CD4-positive, alpha-beta T cell treated with Interleukin-4 for 1 hour (primary cell): ENCODE measurements at regions not wholly inside any gene's neighbourhood (a gene's known extent, or its start where the extent isn't known, plus 50 kb on each side); places are given as distances from the start of the nearest gene placed in this dataset.

ENCODE experiments used
- DNase-seq, 2 donors: peaks; one replicate each; pipeline ENCODE4 v3.0.0-alpha.2; 2020 to 2022

DNA sequence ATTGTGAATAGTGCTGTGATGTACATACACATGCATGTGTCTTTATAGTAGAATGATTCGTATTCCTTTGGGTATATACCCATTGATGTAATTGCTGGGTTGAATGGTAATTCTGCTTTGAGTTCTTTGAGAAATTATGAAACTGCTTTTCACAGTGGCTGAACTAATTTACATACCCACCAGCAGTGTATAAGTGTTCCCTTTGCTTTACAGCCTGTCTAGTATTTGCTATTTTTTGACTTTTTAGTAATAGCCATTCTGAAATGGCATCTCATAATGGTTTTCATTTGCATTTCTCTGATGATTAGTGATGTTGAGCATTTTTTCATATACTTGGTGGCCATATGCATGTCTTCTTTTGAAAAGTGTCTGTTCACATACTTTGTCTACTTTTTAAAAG, 54.5 kb upstream of the FAM78B start:
- DNase-seq, result no peak

DNA sequence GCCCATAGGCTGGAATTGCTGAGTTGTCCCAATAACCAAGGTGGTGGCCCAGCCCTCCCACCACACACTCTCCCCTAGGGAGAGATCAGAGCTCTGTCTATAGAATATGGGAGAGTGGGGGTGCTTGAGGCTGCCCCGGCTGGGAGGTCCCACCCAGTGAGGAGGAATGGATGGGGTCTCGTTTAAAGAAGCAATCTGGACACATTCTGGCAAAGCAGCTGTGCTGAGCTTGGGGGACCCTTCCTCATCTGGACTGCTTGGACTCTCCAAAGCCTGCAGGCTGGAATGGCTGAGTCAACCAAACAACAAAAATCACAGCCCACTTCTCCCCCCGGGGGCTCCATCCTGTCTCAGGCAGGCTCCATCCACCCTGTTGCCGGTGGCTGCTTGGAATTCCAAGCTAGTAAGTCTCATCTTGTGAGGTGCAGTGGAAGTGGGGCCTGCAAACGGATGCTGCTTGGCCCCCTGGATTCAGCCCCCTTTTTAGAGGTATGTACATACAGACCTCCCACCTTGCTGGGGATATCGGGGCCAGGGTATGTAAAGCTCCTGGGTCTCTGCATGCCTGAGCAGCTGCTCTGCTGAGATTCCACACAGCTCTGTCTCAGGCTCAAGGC, 67.1 kb upstream of the FAM78B start:
- DNase-seq, result no peak

DNA sequence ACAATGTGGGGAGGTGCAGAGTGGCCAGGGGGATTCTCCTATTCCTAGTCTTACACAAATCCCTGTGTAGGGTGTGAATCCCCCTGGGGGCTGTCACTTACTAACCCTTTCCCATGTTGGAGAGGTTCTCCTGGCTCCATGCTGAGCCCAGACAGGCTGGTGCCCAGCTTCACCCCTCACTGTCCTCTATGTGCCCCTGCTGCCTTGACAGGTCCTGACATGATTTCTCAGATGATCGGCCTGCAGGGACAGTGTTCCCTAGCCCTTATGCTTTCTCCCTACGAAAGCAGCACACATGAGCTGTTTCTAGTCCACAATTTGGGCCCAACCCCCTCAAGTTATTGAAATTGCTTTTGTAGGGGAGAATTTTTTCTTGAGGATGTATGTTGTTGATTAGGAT, 68.9 kb upstream of the FAM78B start:
- no peak for DNase-seq

DNA sequence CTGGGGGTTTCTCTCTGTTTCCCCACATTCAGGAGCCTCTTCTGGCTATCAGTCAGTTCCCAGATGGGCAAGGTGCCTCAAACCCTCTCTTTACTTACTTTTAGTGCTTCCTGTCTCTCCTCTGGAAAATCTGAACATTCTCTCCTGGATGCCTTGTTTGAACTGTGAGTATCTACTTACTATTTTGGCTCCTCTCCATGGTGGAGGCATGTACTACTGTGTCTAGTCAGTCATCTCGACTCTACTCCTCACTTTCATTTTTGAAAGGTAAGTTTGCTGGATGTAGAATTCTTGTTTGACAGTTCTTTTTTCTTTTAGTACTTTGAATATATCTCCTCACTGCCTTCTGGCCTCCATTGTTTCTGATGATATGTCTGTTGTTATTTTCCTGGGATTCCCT, 70.9 kb upstream of the FAM78B start:
- no peak for DNase-seq

DNA sequence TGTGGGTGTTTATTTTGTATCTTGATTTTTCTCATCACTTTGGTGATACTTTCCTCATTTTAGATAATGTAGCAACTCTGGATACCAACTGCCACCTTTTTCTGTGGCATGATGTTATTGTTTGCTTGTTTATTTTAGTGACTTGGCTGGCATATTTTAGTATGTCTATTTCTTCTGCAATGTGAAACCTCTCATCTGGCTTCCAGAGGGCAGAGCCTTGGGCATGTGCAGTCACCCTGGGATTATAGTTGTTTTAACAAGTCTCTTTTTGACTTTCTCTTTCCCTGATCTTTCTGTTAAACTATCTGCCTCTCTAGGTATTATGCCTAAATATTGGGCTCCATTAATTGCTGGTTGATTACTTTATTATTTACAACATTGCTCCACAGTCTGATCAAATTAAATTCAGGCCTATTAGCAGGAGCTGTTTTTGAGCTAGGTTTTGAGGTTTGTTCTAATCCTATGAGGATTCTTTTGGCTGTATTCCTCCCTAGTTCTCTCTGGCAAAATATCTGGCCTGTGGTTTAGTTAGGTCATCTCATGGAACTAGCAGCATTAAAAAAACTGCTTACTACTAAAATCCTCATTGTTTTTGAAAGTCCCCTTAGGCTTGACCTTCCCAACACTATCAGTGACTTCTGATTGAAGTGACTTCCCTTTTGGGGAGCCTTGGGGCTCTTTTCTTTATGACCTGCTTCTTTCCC, 86.4 kb upstream of the FAM78B start:
- no peak for DNase-seq

DNA sequence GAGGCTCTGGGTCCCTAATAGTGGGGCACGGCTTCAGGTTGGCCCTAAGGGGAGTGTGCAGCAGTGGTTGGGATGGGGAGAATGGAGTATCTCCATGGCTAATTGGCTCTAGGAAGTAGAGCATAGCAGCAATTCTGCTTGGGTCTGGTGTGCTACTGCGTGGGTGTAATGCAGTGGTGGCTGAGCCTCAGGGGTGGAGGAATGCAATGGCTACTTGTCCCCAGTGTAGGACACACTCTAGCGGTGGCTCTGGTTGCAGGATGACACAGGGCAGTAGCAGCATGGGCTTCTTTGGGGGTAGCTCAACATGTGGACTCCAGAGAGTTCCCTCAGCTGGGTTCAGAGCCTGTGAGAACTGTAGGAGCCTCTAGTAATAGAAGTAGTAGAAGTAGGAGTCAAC, 91.2 kb upstream of the FAM78B start:
- DNase-seq, result no peak

DNA sequence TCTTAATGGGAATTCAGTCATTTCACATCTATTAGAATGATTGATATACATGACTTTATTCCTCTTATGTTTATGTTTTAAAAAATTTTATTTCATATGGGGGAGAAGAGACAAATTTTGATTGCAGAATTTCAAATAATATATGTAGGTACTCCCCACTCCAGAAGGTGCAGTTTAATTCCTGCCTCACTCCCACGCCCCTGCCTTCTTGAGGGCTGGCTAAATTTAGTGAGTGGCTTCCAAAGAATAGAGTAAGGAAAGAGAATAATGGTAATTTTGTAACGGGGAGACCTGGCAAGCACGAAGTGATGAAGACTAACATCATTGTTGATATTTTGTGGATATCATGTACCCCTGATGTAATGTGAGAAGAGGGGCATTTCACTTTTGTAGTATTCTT, 94.7 kb upstream of the FAM78B start:
- DNase-seq, result no peak

DNA sequence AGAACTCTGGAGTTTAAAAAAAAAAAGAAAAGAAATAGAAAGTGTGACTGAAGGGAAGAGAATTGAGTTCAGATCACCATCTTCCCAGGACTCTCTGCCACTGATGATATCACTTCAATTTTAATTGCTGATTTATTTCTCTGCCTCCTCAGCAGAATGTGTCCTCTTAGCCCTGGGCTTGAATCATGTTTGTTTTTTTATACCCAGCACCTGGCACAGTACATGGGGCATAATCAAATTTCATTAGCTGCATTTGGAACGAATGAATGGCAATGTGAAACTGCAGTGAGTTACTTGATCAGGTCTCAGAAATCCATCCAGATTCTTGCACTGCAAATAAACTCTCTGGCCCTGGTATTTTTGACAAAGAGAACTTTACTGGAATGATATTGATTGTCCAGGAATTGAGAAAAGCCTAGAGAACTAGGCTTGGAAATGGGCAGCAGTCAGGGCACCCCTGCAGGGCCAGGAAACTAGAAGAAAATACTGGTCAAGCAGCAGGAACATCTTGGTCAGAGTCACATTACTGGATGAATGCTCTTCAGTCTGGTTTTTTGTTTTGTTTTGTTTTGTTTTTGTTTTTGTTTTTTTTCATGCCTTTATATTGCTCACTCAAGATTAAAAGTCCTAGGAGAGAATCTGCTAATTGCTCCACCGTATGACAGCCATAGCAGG, 103.8 kb upstream of the FAM78B start:
- DNase-seq, result no peak

DNA sequence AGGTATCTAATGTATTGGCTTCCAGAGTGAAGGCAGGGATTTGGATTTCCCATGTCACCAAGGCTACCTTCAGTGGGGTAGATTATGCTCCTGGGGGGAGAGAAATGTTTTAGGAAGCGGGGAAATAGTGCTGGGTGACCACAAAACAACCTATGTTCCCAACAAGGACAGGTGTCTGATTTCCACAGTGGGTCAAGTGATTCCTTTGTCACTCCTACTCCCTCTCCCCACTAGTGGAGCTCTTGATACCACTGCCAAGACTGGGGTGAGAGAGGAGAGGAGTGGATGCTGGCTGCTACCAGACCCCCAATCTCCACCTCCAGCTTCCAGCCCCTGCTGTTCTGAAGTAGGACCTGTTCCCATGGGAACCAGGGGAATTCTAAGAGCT, 104.3 kb upstream of the FAM78B start:
- no peak for DNase-seq

DNA sequence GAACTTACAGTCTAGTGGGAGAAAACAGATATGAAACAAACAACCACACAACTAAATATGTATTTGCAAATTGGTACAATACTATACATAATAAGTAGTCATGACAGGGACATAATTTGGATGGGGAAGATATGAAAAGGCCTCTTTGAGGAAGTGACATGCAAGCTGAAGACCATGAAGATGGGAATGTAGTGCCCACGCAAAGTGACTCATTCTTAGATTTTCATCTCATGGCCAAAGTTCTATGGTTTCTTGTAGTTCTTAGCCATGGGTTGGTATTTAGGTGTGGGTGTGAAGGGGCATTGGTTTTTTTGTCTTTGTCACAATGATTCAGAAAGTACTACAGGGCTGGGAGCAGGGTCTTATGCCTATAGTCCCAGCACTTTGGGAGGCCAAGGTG, 105.4 kb upstream of the FAM78B start:
- DNase-seq, result no peak

DNA sequence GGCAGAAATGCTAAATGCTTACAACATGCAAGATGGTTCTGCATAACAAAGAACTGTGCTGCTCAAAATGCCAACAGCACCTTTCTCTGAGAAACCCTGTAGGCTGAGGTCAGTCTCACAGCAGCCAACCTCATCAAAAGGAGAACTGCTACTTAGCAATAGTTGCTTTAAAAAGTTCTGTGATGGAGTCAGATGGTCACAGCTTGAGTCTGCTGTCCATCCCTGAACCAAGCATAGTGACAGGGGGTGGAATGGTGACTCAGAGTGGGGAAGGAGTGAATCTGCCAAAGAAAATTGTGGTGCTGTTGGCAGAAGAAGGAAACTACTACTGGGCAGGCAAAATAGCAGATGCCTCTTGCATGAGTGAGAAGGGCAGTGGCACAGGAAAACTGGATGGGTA, 106.0 kb upstream of the FAM78B start:
- DNase-seq, result no peak

DNA sequence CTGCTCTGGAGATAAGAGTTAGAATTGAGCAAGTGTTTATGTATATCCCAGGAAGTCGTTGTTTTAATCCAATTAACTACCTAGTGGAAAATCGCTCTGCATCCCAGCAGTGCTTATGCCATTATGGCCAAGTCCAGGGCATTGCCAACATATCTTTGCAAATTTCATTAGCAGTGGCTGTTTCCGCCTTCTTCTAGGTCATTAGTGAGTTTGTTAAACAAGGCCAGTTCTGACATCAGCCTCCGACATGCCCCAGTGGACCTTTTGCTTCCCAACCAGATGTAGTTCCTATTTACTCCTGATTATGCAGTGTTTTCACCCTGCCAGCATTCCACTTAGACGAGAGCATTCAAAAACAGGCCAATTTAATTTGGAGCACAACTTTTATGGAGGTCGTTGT, 106.8 kb upstream of the FAM78B start:
- no peak for DNase-seq

DNA sequence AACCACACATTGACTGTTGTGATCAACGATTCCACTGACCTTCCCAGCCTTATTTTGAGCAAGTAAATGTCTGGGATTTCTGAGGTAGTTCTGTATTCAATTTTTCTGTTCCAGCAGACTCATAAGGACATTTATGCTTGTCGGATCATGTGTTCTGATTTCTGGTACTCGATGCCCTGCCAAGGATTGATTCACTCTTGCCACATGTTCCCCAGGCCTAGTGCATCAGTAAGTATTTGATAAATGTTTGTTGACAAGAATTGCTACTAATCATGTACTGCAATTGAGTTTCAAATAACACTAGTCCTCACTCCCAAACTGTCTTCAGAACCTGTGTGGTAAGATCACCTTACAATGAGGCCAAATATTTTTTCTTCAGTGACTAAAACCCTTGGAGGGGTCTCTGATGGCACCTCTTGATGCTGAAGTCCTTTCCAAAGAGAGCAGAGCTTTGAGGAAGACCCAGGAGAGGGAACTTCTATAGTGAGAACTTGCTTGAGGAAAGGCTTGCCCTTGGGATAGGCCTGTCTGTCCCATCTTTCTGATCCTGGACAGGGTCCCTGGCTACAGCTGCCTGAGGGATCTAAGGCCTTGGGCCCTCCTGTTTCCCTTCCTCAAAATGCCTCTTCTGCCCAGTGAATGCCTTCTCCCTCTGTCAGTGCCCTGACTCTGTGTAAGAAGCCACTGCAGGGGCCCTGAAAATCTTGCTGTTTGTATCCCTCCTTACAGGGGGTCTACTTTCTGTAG, 115.8 kb upstream of the FAM78B start:
- DNase-seq, result no peak

DNA sequence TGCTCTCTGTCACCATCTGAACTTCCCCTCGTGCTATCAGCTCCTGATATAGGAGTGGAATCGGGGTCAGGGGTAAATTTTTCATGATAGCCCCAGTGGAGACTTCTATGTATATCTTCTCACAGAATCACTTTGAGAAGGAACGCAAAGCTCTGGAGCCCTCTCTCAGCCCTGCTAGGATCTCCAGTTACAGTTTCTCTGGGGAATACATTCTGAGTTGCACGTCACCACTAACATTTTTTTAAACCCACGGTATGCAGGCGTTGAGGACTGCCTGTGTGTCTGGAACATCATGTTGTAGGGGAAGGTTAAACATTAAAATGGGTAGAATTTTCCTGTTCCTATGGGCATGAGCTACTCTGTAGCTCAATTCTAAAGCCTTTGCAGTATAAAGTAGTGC, 116.4 kb upstream of the FAM78B start:
- no peak for DNase-seq

DNA sequence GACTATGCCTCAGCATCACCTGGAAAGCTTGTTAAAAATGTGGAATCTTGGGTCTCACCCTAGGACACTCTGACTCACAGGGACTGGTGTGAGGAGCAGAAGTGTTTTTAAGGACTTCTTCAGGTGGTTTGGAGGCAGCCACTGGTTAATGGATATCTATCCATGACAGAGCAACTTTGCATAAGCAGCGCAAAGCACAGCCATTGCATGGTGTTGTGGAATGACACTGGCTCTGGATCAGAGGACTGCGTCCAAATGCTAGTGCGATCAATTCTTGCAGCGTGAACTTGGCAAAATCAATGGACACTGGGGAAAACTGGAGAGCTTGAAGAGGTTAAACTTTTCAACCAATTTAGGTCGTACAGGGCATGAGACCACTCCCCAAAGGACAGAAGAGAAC, 116.8 kb upstream of the FAM78B start:
- DNase-seq, result no peak

DNA sequence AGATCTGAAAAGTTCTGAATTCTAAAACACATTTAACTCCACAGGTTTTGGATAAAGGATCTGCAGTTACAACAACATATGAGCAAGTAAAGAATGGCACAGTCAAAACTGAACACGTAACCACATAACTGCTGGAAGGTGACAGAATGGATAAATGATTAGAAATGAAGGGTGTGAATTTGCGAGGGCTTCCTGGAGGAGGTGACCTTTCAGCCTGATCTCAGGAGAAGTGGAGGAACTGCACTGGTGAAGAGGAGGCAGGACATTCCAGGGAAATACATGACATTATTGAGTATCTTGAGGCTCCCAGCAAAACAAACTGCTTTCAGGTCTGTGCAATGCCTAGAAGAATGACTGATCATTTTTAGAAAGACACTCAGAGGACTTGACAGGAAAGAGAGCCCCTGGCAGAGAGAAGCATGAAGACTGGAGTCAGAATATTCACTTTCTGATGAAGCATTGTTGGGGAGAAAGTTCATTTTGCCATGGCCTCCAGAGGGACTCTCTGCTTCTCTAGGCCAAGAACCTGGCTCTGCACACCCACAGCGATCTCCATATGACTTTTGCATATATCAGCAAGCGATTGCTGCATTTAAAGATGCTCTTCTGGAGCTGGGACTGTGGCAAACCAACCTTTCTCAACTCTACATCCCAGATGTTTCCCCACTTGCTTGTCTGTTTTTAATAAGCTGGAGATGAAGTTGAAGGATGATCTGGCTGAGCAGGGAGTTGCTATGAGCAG, 122.7 kb upstream of the FAM78B start:
- DNase-seq, result no peak

DNA sequence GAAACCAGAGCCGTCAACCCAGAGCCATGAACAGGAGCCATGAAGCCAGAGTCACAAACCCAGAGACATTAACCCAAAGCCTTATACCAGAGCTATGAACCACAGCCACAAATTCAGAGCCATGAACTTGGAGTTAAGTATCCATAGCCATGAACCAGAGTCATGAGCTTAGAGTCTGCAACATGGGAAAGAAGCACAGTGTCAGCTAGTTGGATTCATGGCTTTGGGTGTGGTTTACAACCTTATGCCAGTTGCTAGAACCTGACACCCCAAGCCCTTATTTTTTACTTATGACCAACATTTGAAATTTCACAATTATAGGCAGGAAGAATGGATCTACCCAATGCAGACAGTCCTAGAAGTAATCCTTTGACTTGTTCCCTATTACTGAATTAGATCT, 128.9 kb upstream of the FAM78B start:
- no peak for DNase-seq

DNA sequence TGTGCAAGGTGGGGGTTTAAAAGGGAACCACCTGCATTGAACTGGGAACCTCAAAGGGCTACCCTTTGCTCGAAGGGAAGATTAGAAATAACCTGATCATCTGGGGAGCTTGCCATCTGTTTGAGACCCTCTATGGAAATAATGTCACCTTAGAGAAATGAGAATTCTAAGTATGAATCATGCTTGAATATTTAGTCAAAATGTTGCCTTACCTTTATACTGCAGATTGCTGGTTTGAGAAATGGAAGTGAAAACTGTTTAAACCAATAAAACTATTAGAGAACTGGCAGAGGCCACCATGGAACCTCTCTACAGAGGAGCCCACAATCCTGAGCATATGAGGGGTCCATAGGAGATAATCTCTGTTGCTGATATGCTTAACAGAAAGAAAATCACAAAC, 131.2 kb upstream of the FAM78B start:
- DNase-seq, result no peak

DNA sequence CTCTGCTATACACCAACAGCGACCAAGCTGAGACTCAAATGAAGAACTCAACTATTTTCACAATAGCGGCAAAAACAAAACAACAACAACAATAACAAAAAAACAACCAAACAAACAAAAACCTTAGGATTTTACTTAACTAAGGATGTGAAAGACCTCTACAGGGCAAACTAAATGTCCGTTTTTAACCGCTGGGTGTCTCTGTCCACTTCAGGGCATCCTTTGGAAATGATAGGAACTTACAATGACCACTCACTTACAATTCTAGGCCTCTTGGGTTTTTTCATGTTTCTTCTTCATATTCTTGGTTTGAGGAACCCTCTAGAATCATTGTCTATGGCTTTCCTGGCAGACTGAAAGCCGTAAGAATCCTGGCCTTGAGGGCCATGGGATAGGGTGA, 134.0 kb upstream of the FAM78B start:
- no peak for DNase-seq

DNA sequence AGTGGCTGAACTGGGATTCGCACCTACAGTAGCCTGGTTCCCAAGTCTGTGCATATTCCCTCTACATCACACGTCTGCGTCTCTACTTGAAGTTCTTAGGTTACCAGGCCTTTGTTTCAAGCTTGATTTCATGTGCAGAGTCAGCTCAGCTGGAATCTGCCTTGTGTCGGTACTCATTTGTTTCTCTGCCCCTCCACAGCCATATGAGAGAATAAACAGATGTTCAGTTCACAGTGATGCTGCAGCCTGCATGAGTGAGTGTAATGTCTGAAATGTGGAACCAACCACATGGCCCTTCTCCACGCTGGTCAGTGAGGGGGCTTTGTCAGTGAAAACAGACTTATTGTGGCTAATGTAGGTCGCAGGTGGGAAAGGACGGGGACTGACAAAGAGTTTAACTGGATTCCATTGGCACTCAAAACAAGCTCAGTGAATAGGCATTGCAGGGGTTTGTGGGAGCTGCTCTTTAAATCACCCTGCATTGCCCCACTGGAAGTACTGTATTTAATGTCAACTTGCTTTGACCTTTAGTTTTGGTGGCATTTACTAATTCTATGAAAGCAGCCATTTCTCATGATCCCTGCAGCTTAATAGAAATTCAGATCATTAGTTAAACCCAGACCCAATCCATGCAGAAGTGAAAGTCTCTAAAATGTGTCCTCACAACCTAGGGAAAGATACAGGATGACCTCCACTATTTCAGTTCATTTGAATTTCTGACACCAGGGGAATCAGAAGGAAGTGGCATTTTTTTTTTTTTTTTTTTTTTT, 136.4 kb upstream of the FAM78B start:
- DNase-seq, result no peak

DNA sequence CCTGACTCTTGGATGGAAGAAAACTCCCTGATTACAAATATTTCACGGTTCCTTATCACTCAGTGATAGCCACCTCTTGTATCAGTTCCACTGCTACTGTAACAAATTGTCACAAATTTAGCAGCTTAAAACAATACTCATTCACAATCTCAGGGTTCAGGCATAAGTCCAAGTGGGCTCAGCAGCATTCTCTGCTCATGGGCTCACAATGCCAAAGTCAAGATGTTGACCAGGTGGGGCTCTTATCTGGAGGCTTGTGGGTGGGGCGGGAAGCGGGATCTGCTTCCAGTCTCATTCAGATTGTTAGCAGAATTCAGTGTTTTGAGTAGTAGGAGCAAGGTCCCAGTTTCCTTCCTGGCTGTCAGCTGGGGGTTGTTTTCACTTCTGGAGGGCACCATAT, 137.3 kb upstream of the FAM78B start:
- DNase-seq, result no peak

DNA sequence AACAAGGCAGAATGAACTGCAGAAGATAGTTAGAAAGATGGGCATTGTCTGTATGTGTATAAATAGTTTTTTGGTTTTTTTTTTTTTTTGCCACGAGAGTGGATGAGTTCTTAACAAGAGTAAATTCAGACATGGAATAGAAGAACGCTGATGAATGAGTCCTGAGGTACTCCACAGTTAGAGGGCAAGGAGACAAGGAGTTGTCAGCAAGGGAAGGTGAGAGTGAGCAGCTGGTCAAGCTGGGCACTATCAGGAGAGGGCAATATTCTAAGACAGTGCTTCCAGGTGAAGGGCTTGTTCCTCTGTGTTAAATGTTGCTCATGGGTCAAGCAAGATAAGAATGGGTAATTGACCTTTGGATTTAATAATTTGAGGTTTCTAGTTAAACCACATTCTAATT, 138.6 kb upstream of the FAM78B start:
- DNase-seq, result no peak
